Lung (tissue), 11 donors: ENCODE measurements at regions not wholly inside any gene's neighbourhood (a gene's known extent, or its start where the extent isn't known, plus 50 kb on each side); places are given as distances from the start of the nearest gene placed in this dataset.

Experiments
- ATAC-seq: fragments of 200-7000 bp; cut with Tn5 transposase; one replicate; pipeline ENCODE4 v1.9.1; 2020; ENCODE audit warnings: moderate number of reproducible peaks; ENCODE audit not compliant: insufficient read depth, low FRiP score
- DNase-seq, 3 donors: peaks; one replicate each; pipeline ENCODE4 v3.0.0-alpha.2; 2013 to 2017
- H3K27ac ChIP-seq, 2 donors: one replicate each; pipeline ENCODE4 v1.5.1; 2013; ENCODE audit warnings: mild to moderate bottlenecking in 2 of 2, moderate library complexity in 2 of 2, control low read depth in 1 of 2, inconsistent platforms in 1 of 2, low read depth in 1 of 2, low read length in 1 of 2
- H3K27me3 ChIP-seq, 3 donors: one replicate each; pipeline ENCODE4 v1.5.1; 2013; ENCODE audit warnings: low read length in 2 of 3; ENCODE audit not compliant: control insufficient read depth in 3 of 3, insufficient read depth in 3 of 3
- H3K36me3 ChIP-seq, 4 donors: one replicate each; pipeline ENCODE4 v1.5.1; 2013; ENCODE audit warnings: low read length in 4 of 4, mild to moderate bottlenecking in 1 of 4, moderate library complexity in 1 of 4; ENCODE audit not compliant: control insufficient read depth in 4 of 4, insufficient read depth in 4 of 4
- H3K4me1 ChIP-seq, 5 donors: one replicate each; pipeline ENCODE4 v1.5.1; 2013; ENCODE audit warnings: low read length in 5 of 5, mild to moderate bottlenecking in 2 of 5, moderate library complexity in 1 of 5; ENCODE audit not compliant: control insufficient read depth in 5 of 5, insufficient read depth in 5 of 5
- H3K4me3 ChIP-seq: one replicate; pipeline ENCODE4 v1.5.1; 2013; ENCODE audit warnings: mild to moderate bottlenecking, control low read depth, moderate library complexity
- H3K9ac ChIP-seq, 2 donors: one replicate each; pipeline ENCODE4 v1.5.1; 2013; ENCODE audit warnings: low read length in 2 of 2, control low read depth in 1 of 2; ENCODE audit not compliant: insufficient read depth in 1 of 2
- H3K9me3 ChIP-seq, 4 donors: one replicate each; pipeline ENCODE4 v1.5.1; 2013; ENCODE audit warnings: low read length in 3 of 4, mild to moderate bottlenecking in 1 of 4, moderate library complexity in 1 of 4; ENCODE audit not compliant: control insufficient read depth in 4 of 4, insufficient read depth in 3 of 4
- CTCF ChIP-seq: IDR thresholded peaks from 2 replicates; pipeline ENCODE4 v1.5.1; 2012; ENCODE audit warnings: mild to moderate bottlenecking; ENCODE audit errors: control extremely low read depth, extremely low read depth
- WGBS, 2 donors: extraction: QIAGEN DNeasy Blood & Tissue Kit; methylation state at CpG; one replicate each; pipeline ENCODE4 v1.1.7; 2013; 5-methylcytosine and 5-hydroxymethylcytosine counted together
- donor health status: control.
- donor health status: control.
- donor health status: Bipolar disorder and iron deficiency.
- donor health status: healthy.
- donor health status: DM: yes; HTN: yes; CAD: no.

- H3K27ac ChIP-seq, result no peak overlapping the region
- H3K4me3 ChIP-seq, result no peak overlapping the region
- DNase-seq (no peak), ATAC-seq (no peak)
- H3K9me3 ChIP-seq, result no peaks in the 10 kb centered on the region
- H3K9ac ChIP-seq, result no peak overlapping the region
- no peak for TF ChIP-seq CTCF
- no peaks in the 10 kb centered on the region for H3K36me3 ChIP-seq
- H3K27me3 ChIP-seq, result no peaks in the 10 kb centered on the region
- no peaks in the 10 kb centered on the region for H3K4me1 ChIP-seq
- 44 to 49% methylated on average over 5 of the region's 5 CpGs for WGBS, 2 donors
Measured at GRCh38 chr6:120083186-120083585, 733.6 kb upstream of the MAN1A1 start.

GRCh38 chr6:120077489-120077888 is 727.9 kb upstream of the MAN1A1 start:
- Histone ChIP-seq H3K4me3 (no peak overlapping the region), H3K36me3 (no peaks in the 10 kb centered on the region), H3K9me3 (no peaks in the 10 kb centered on the region), H3K27me3 (no peaks in the 10 kb centered on the region), H3K4me1 (no peaks in the 10 kb centered on the region), H3K9ac (no peak overlapping the region), H3K27ac (no peak overlapping the region)
- DNase-seq, result peak in 2 of 3 donors; percentile 22 to 25
- 49 to 58% methylated on average over 2 of the region's 2 CpGs for WGBS, 2 donors
- no peak for ATAC-seq
- TF ChIP-seq CTCF, result no peak

- Histone ChIP-seq H3K36me3 (no peaks in the 10 kb centered on the region), H3K27ac (no peak overlapping the region), H3K9me3 (peaks cover 0 to 9% (median 2%) of the 10 kb centered on the region in 4 donors), H3K27me3 (no peaks in the 10 kb centered on the region), H3K9ac (no peak overlapping the region), H3K4me3 (no peak overlapping the region), H3K4me1 (no peaks in the 10 kb centered on the region)
- no peak for TF ChIP-seq CTCF
- 42 to 52% methylated on average over 1 of the region's 1 CpG for WGBS, 2 donors
- DNase-seq (no peak), ATAC-seq (no peak)
Measured at GRCh38 chr6:120058410-120058809, 708.8 kb upstream of the MAN1A1 start.

GRCh38 chr6:120056085-120056484 is 706.5 kb upstream of the MAN1A1 start:
- 61 to 62% methylated on average over 7 of the region's 7 CpGs for WGBS, 2 donors
- DNase-seq, result no peak
- Histone ChIP-seq H3K4me3 (no peak overlapping the region), H3K36me3 (no peaks in the 10 kb centered on the region), H3K27ac (no peak overlapping the region), H3K9ac (no peak overlapping the region), H3K4me1 (no peaks in the 10 kb centered on the region), H3K27me3 (no peaks in the 10 kb centered on the region), H3K9me3 (peaks cover 0 to 9% (median 2%) of the 10 kb centered on the region in 4 donors)
- no peak for ATAC-seq
- no peak for TF ChIP-seq CTCF
